ENCODE measurements at regions not wholly inside any gene's neighbourhood (a gene's known extent, or its start where the extent isn't known, plus 50 kb on each side); places are given as distances from the start of the nearest gene placed in this dataset.

DNA sequence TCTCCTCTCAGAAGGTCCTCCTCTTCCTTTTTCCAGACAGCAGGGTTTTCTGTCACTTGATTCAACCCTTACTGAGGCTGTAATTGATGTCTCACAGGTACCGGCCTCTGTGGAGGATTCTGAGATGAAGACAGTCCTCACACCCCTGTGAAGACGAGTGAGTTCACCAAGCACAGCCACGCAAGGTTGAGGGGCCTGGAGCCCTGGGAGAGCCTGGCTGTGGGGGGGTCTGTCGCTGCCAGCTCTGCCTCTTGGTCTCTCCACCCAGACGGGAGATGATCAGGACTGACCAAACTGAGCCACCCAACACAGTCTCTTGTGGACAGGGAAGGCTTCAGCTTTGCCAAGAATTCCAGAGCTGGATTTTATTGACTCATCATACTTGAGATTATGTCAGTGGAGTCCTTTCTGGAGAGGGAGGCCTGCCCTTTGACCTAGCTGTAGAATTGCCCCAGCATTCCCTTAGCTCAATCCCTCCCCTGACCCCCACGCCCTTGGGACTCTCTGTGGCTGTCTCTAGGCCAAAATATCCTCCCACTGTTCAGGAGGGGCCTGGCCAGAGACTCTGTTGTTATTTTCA lies 51.1 kb upstream of the CRHR1 start:
- ATAC-seq (ENCODE audit: low read depth): no peak
- Histone ChIP-seq H2BK5ac (ENCODE audit: low read depth, low read length, poor library complexity, severe bottlenecking) (no peak overlapping the region), H3K18ac (ENCODE audit: low read depth, low read length) (no peak overlapping the region), H4K8ac (ENCODE audit: low read depth in 2 of 2, low read length in 2 of 2) (no peak overlapping the region), H4K91ac (ENCODE audit: insufficient read depth, low read depth, low read length) (no peak overlapping the region), H2AFZ (replicated peaks; ENCODE audit: low read length, poor library complexity) (no peak overlapping the region), H3K56ac (ENCODE audit: extremely low read depth, insufficient read depth, low read length) (no peak overlapping the region), H2BK20ac (ENCODE audit: low read depth, low read length) (no peak overlapping the region), H3K14ac (replicated peaks; ENCODE audit: low read depth, low read length) (no peak overlapping the region), H3K9me1 (ENCODE audit: insufficient read depth, low read length) (no peaks in the 10 kb centered on the region), H2AK5ac (ENCODE audit: low read depth, low read length) (no peak overlapping the region), H3K27ac (ENCODE audit: insufficient read depth, low read length) (no peak overlapping the region), H2BK120ac (ENCODE audit: low read depth, low read length) (no peak overlapping the region), H4K20me1 (ENCODE audit: insufficient read depth, low read length) (no peaks in the 10 kb centered on the region), H3K36me3 (ENCODE audit: control insufficient read depth, insufficient read depth, low read length) (no peaks in the 10 kb centered on the region), H3K9ac (ENCODE audit: low read depth, low read length) (no peak overlapping the region), H3K4me3 (ENCODE audit: insufficient read depth, low read depth, low read length) (no peak overlapping the region), H2BK15ac (ENCODE audit: low read depth, low read length) (no peak overlapping the region), H3K23ac (ENCODE audit: low read depth, low read length) (no peak overlapping the region), H3K9me3 (ENCODE audit: control insufficient read depth, insufficient read depth, low read length) (peaks cover 4% of the 10 kb centered on the region), H2AK9ac (replicated peaks; ENCODE audit: low read depth, low read length, poor library complexity) (no peak overlapping the region), H3K79me1 (ENCODE audit: low read depth in 1 of 2, low read length in 2 of 2) (no peaks in the 10 kb centered on the region), H3K4ac (ENCODE audit: low read depth, low read length) (no peak overlapping the region), H4K5ac (ENCODE audit: low read depth, low read length) (no peak overlapping the region), H3K4me1 (ENCODE audit: control insufficient read depth, insufficient read depth, low read length) (no peaks in the 10 kb centered on the region), H3K27me3 (ENCODE audit: control insufficient read depth, insufficient read depth, low read length) (peaks cover 3% of the 10 kb centered on the region), H3K4me2 (ENCODE audit: low read depth, low read length) (no peak overlapping the region)
- TF ChIP-seq MAZ (IDR thresholded peaks at IDR 0.05; ENCODE audit: borderline replicate concordance, low read depth, low read length) (no peak), MAFK (IDR thresholded peaks at IDR 0.05; ENCODE audit: low read depth, low read length) (no peak), CEBPB (IDR thresholded peaks at IDR 0.05; ENCODE audit: low read depth, low read length) (no peak), NFE2L2 (IDR thresholded peaks at IDR 0.05; ENCODE audit: low read depth, low read length) (no peak), MXI1 (IDR thresholded peaks at IDR 0.05; ENCODE audit: borderline replicate concordance, low read depth, low read length) (no peak), ELK1 (IDR thresholded peaks at IDR 0.05; ENCODE audit: borderline replicate concordance, low read depth, low read length) (no peak), POLR2A (IDR thresholded peaks at IDR 0.05; ENCODE audit: low read depth, low read length) (no peak), FOS (IDR thresholded peaks at IDR 0.05; ENCODE audit: low read depth, low read length) (no peak), USF2 (IDR thresholded peaks at IDR 0.05; ENCODE audit: low read depth, low read length) (no peak), BHLHE40 (IDR thresholded peaks at IDR 0.05; ENCODE audit: low read depth, low read length) (no peak), RCOR1 (IDR thresholded peaks at IDR 0.05; ENCODE audit: insufficient replicate concordance, low read length) (no peak), RFX5 (IDR thresholded peaks at IDR 0.05; ENCODE audit: low read depth, low read length) (no peak)
- TF ChIP-seq, protein P1, sequence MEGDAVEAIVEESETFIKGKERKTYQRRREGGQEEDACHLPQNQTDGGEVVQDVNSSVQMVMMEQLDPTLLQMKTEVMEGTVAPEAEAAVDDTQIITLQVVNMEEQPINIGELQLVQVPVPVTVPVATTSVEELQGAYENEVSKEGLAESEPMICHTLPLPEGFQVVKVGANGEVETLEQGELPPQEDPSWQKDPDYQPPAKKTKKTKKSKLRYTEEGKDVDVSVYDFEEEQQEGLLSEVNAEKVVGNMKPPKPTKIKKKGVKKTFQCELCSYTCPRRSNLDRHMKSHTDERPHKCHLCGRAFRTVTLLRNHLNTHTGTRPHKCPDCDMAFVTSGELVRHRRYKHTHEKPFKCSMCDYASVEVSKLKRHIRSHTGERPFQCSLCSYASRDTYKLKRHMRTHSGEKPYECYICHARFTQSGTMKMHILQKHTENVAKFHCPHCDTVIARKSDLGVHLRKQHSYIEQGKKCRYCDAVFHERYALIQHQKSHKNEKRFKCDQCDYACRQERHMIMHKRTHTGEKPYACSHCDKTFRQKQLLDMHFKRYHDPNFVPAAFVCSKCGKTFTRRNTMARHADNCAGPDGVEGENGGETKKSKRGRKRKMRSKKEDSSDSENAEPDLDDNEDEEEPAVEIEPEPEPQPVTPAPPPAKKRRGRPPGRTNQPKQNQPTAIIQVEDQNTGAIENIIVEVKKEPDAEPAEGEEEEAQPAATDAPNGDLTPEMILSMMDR (conservative IDR thresholded peaks at IDR 0.05; ENCODE audit: low read depth, low read length): no peak
- WGBS, 2 experiments (ENCODE audit: extremely low coverage in 2 of 2, insufficient read length in 1 of 2): no CpG with 5 or more reads among the region's 6 CpGs
- no TSS peak for BruUV-seq (replicated peaks)
- dilution Hi-C loops (cut with HindIII; ENCODE audit: low sequenced_read_pairs, unreplicated experiment): no loop called here
- in situ Hi-C loops (cut with MboI; ENCODE audit: low sequenced_read_pairs): no loop called here
- intact Hi-C loops (cut with micrococcal nuclease): no loop called here
- ChIA-PET POLR2A (ENCODE audit: unreplicated experiment) (no interaction called here), CTCF (no interaction called here)
- DNase-seq: no peak
